Stomach smooth muscle (tissue), 2 donors: ENCODE measurements at regions not wholly inside any gene's neighbourhood (a gene's known extent, or its start where the extent isn't known, plus 50 kb on each side); places are given as distances from the start of the nearest gene placed in this dataset.

Source experiments
- H3K27ac ChIP-seq: one replicate; pipeline ENCODE4 v1.7.0; 2013; ENCODE audit warnings: mild to moderate bottlenecking, low read length, inconsistent platforms
- H3K27me3 ChIP-seq, 2 donors: one replicate each; pipeline ENCODE4 v1.7.0; 2013; ENCODE audit warnings: low read length in 2 of 2; ENCODE audit not compliant: insufficient read depth in 2 of 2, control insufficient read depth in 1 of 2
- H3K36me3 ChIP-seq, 2 donors: one replicate each; pipeline ENCODE4 v1.7.0; 2013; ENCODE audit warnings: low read length in 2 of 2; ENCODE audit not compliant: control insufficient read depth in 2 of 2, insufficient read depth in 2 of 2
- H3K4me1 ChIP-seq: one replicate; pipeline ENCODE4 v1.7.0; 2013; ENCODE audit warnings: low read length; ENCODE audit not compliant: control insufficient read depth, insufficient read depth
- H3K4me3 ChIP-seq, 2 donors: one replicate each; pipeline ENCODE4 v1.7.0; 2013; ENCODE audit warnings: low read length in 2 of 2
- H3K9ac ChIP-seq, 2 donors: one replicate each; pipeline ENCODE4 v1.7.0; 2013; ENCODE audit warnings: low read length in 2 of 2, mild to moderate bottlenecking in 1 of 2
- H3K9me3 ChIP-seq, 2 donors: one replicate each; pipeline ENCODE4 v1.7.0; 2013; ENCODE audit warnings: low read length in 2 of 2; ENCODE audit not compliant: control insufficient read depth in 2 of 2
- donor health status: healthy.
- donor health status: Pancreatic carcinoma.

GRCh38 chr20:42020316-42020715 lies 402.1 kb upstream of the CHD6 start:
- Histone ChIP-seq H3K4me3 (no peak overlapping the region), H3K9ac (no peak overlapping the region), H3K36me3 (no peaks in the 10 kb centered on the region), H3K27me3 (peaks cover 0 to 2% of the 10 kb centered on the region in 2 donors), H3K9me3 (peaks cover 6 to 8% of the 10 kb centered on the region in 2 donors), H3K4me1 (no peaks in the 10 kb centered on the region), H3K27ac (no peak overlapping the region)

DNA sequence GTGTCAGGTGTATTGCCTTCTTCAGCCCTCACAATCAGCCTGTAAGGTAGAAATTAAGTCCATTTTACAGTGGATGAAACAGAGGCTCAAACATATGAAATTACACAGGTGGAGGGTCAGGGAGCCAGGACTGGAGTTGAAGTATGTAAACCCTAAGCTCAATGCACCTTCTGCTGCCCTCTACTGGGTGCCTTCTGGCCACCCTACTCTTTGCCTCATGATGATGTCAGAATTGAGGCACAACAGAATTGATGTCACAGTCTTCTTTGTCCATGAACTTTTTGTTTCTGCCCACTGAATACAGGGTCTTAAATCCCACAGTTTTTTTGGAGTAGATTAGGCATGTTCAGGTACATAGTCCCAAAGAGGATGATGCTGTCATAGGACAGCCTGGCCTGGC lies 400.8 kb upstream of the CHD6 start:
- Histone ChIP-seq H3K27me3 (peaks cover 0 to 2% of the 10 kb centered on the region in 2 donors), H3K9me3 (peaks cover 6% of the 10 kb centered on the region in 2 donors), H3K4me1 (no peaks in the 10 kb centered on the region), H3K9ac (no peak overlapping the region), H3K4me3 (no peak overlapping the region), H3K36me3 (no peaks in the 10 kb centered on the region), H3K27ac (no peak overlapping the region)

GRCh38 chr20:42010090-42010489 lies 391.9 kb upstream of the CHD6 start:
- no peak overlapping the region for H3K9ac ChIP-seq
- no peak overlapping the region for H3K27ac ChIP-seq
- no peak overlapping the region for H3K4me3 ChIP-seq
- H3K4me1 ChIP-seq = no peaks in the 10 kb centered on the region
- H3K27me3 ChIP-seq = no peaks in the 10 kb centered on the region
- no peaks in the 10 kb centered on the region for H3K9me3 ChIP-seq
- no peaks in the 10 kb centered on the region for H3K36me3 ChIP-seq

DNA sequence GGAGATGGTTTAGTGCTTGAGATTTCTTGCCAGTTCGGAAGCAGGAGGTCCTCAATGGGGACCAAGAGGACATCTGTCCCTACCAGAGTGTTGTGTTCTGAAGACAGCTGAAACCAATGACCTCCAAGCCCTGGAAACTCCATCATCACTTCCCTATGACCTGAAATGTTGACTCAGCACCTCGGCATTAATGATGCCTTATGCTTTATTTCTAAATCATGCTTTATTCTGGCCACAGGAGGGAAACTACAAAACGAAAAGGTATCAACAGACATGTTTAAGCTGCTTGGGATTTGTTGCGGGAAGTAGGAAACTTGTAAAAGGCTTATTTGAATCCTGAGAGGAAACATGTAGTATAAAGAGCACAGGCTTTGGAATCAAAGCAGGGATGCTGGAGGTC lies 389.1 kb upstream of the CHD6 start:
- Histone ChIP-seq H3K36me3 (no peaks in the 10 kb centered on the region), H3K9ac (no peak overlapping the region), H3K4me1 (no peaks in the 10 kb centered on the region), H3K27ac (no peak overlapping the region), H3K4me3 (no peak overlapping the region), H3K9me3 (no peaks in the 10 kb centered on the region), H3K27me3 (no peaks in the 10 kb centered on the region)

- Histone ChIP-seq H3K4me3 (no peak overlapping the region), H3K36me3 (no peaks in the 10 kb centered on the region), H3K4me1 (no peaks in the 10 kb centered on the region), H3K9me3 (peaks cover 0 to 3% of the 10 kb centered on the region in 2 donors), H3K27me3 (no peaks in the 10 kb centered on the region), H3K27ac (no peak overlapping the region), H3K9ac (no peak overlapping the region)
Measured at GRCh38 chr20:42005211-42005610, 387.0 kb upstream of the CHD6 start.

DNA sequence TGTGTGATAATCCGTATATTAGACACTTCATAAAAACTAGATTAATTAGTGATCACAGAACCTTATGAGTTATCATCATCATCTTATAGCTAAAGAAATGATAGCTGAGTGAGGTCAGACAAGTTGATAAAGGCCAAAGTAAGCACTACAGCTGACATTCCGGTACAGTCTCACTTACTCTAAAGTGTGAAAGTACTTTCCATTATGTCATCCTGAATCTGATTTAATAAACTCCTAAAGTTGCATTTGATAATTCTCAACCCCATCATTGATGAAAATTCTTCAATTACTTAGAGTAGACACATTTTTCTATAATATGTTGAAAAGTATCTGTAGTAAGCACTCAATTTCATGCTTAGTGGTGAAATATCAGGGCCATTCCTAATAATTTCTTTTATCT lies 385.2 kb upstream of the CHD6 start:
- Histone ChIP-seq H3K4me3 (no peak overlapping the region), H3K27ac (no peak overlapping the region), H3K27me3 (no peaks in the 10 kb centered on the region), H3K9ac (no peak overlapping the region), H3K9me3 (peaks cover 0 to 7% of the 10 kb centered on the region in 2 donors), H3K4me1 (no peaks in the 10 kb centered on the region), H3K36me3 (no peaks in the 10 kb centered on the region)

DNA sequence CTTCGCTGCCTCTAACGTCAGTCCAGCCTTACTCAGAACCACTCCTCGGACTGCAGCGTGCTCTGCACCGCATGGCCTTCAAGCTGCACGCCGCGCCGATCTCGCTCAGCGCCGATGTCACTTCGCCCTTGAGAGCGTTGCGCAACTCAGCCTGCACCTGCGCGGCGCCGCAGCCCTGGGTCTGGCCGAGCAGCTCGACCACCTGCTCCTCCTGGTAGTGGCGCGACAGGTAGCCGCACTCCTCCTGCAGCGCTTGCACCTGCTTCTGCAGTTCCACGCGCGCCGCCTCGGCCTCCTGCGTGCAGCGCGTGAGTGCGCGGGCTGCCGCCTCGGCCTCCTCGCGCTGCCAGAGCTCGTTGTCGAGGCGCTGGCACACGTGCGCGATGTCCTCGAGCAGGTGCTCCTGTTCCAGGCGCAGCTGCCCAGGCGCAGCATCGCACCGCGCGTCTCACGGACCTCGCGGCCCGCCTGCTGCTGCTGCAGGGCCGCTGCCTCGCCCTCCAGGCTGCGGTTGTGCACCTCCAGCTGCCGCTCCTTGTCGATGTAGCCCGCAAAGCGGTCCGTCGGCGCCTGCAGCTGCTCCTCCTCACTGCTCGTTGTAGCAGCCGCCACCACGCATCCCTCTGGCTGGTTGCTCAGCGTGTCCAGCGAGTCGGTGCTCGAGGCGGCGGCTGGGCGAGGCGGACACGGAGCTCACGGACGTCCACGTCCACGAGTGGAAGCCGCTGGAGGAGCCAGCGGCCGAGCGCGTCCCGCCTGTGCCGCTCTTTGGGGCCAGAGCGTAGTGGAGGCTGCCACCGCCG lies 380.6 kb upstream of the CHD6 start:
- Histone ChIP-seq H3K9ac (no peak overlapping the region), H3K9me3 (peaks cover 0 to 7% of the 10 kb centered on the region in 2 donors), H3K27me3 (no peaks in the 10 kb centered on the region), H3K36me3 (no peaks in the 10 kb centered on the region), H3K4me1 (no peaks in the 10 kb centered on the region), H3K4me3 (no peak overlapping the region), H3K27ac (no peak overlapping the region)

DNA sequence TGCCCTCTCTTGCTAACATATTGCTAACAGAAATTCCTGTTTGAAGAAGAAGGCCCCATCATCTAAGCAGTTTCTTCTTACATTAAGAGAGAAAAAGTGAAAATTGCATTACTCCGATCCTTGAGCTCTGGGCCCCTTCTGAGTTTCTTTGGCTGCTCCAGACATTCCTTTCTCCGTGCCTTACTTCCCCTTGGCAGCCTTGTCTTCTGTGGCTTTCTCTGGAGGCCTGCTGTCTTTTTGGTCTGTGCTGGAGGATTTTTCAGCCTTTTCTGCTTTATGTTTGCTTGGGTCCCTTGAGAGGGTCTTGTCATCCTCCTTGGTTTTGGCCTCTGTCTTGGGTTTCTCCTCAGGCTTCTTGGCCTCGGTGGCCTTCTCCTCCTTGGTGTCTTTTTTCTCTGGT lies 378.8 kb upstream of the CHD6 start:
- no peaks in the 10 kb centered on the region for H3K36me3 ChIP-seq
- no peaks in the 10 kb centered on the region for H3K27me3 ChIP-seq
- H3K9ac ChIP-seq = no peak overlapping the region
- peaks cover 0 to 7% of the 10 kb centered on the region in 2 donors for H3K9me3 ChIP-seq
- H3K27ac ChIP-seq = no peak overlapping the region
- no peak overlapping the region for H3K4me3 ChIP-seq
- H3K4me1 ChIP-seq = no peaks in the 10 kb centered on the region

GRCh38 chr20:41992481-41992880 lies 374.3 kb upstream of the CHD6 start:
- Histone ChIP-seq H3K4me1 (no peaks in the 10 kb centered on the region), H3K36me3 (no peaks in the 10 kb centered on the region), H3K27me3 (no peaks in the 10 kb centered on the region), H3K4me3 (no peak overlapping the region), H3K27ac (no peak overlapping the region), H3K9me3 (peaks cover 0 to 3% of the 10 kb centered on the region in 2 donors), H3K9ac (no peak overlapping the region)

GRCh38 chr20:41991412-41991811 lies 373.2 kb upstream of the CHD6 start:
- Histone ChIP-seq H3K9ac (no peak overlapping the region), H3K27ac (no peak overlapping the region), H3K27me3 (no peaks in the 10 kb centered on the region), H3K36me3 (no peaks in the 10 kb centered on the region), H3K9me3 (peaks cover 0 to 6% of the 10 kb centered on the region in 2 donors), H3K4me1 (no peaks in the 10 kb centered on the region), H3K4me3 (no peak overlapping the region)

GRCh38 chr20:41989935-41990635 lies 371.9 kb upstream of the CHD6 start:
- Histone ChIP-seq H3K9me3 (peaks cover 0 to 6% of the 10 kb centered on the region in 2 donors), H3K9ac (no peak overlapping the region), H3K4me3 (no peak overlapping the region), H3K27ac (no peak overlapping the region), H3K27me3 (no peaks in the 10 kb centered on the region), H3K4me1 (no peaks in the 10 kb centered on the region), H3K36me3 (no peaks in the 10 kb centered on the region)
